GM18507 (cell line): ENCODE measurements at regions not wholly inside any gene's neighbourhood (a gene's known extent, or its start where the extent isn't known, plus 50 kb on each side); places are given as distances from the start of the nearest gene placed in this dataset.
"Not testable (repeated sequence)": the region's sequence is repeated elsewhere in the genome, so short reads cannot be mapped to it uniquely, and the experiment has no call there.

ENCODE experiments used
- DNase-seq: peaks from one replicate; pipeline ENCODE4 v3.0.0; 2011; ENCODE audit warnings: low read depth; ENCODE audit not compliant: insufficient read length; ENCODE audit errors: extremely low spot score
- FAIRE-seq: peaks from 2 replicates; lab custom pipeline; 2011; peaks lifted over from hg19 to GRCh38; lab: Jason Lieb, UNC

DNA sequence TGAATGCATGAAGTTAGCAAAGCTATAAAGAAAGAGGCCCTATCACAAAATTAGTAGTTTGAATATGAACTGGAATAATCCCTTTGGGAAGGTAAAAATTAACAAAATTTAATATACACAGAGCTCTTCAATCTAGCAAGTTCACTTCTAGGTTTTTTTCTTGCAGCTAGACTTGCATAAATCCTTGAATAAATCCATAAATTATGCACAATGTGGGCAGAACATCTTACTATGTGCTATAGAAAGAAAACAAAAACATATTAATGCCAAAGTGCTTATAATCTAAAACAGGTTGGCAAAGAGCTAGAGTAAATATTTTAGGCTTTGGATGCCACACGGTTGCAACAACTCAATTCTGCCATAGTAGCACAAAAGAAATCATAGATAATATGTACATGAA lies 138.5 kb upstream of the FREM1 start:
- FAIRE-seq, result no peak
- DNase-seq, result no peak

- DNase-seq (no peak), FAIRE-seq (no peak)
Observed at GRCh38 chr9:15047028-15047551, 136.9 kb upstream of the FREM1 start.

DNA sequence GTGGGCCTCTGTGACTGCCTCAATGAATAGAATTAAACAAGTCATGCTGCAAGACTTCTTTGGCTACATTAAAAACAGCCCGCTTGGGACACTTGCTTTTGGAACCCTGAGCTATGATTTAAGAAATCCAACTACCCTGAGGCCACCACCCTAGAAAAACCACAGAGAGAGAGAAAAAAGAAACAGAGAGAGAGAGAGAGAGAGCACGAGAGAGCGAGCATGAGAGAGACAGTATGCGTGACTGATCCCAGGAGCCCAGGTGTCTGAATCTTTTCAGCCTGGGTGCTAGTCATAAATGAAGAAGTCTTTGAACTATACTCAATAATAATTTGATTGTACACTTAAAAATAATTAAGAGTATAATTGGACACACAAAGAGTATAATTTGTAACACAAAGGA lies 123.1 kb upstream of the FREM1 start:
- no peak for DNase-seq
- FAIRE-seq, result no peak

DNA sequence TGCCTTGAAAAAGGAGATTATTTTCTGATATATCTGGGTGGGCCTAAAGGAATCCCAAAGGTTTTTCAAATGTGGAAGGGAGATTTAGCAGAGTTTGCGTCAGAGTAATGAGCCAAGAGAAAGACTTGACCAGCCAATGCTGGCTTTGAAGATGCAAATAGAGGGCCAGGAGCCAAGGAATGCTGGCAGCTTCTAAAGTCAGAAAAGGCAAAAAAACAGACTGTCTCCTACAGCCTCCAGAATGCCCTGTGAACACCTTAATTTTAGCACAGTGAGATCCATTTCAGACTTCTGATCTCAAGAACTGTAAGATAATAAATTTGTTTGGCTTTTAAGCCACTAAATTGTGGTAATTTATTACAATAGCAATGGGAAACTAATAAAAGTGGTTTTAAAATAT lies 122.6 kb upstream of the FREM1 start:
- FAIRE-seq (no peak), DNase-seq (no peak)

- DNase-seq (no peak), FAIRE-seq (peak; percentile 35)
Observed at GRCh38 chr9:15021146-15021545, 110.9 kb upstream of the FREM1 start.

GRCh38 chr9:15018096-15018637 lies 107.9 kb upstream of the FREM1 start:
- DNase-seq (no peak), FAIRE-seq (no peak)

- FAIRE-seq (peak; percentile 15), DNase-seq (no peak)
Observed at GRCh38 chr9:15010581-15010980, 100.4 kb upstream of the FREM1 start.

GRCh38 chr9:15007698-15008097 lies 97.5 kb upstream of the FREM1 start:
- no peak for FAIRE-seq

DNA sequence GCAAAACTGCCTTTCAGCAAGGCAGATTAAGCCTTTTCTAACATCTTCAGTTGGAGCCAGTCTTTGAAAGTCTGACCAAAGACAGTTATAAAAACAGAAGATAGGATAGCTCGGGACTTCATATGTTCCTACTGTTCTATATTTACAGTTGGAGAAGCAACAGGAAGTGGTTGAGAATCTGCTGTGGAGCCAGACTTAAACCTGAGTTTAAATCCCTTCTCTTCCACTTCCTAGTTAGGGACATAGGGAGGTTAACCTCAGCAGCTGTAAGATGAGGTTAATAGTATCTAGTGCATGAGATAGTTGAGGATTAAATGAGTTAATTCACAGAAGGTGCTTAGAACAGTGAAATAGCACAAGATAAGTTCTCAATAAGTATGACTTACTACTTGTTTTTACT lies 84.5 kb upstream of the FREM1 start:
- DNase-seq (no peak), FAIRE-seq (no peak)

More at GRCh38 chr9:15007698-15008097, 97.5 kb upstream of the FREM1 start:
- DNase-seq, result no peak

GRCh38 chr9:14993901-14994554 lies 83.8 kb upstream of the FREM1 start:
- FAIRE-seq, result no peak

GRCh38 chr9:14993061-14993800 lies 83.0 kb upstream of the FREM1 start:
- no peak for FAIRE-seq
- no peak for DNase-seq

More at GRCh38 chr9:14993901-14994554, 83.8 kb upstream of the FREM1 start:
- DNase-seq, result no peak

- FAIRE-seq, result no peak
- DNase-seq, result no peak
Observed at GRCh38 chr9:14992516-14992915, 82.3 kb upstream of the FREM1 start.

GRCh38 chr9:14992081-14992480 lies 81.9 kb upstream of the FREM1 start:
- FAIRE-seq (no peak), DNase-seq (no peak)

DNA sequence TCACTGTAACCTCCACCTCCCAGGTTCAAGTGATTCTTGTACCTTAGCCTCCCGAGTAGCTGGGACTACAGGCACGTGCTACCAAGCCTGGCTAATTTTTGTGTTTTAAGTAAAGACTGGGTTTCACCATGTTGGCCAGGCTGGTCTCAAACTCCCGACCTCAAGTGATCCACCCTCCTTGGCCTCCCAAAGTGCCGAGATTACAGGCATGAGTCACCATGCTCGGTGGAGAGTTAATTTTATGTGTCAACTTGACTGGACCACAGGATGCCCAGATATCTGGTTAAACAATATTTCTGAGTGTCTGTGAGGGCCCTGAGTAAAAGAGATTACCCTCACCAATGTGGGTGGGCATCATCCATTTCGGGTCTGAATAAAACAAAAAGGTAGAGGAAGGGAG lies 80.4 kb upstream of the FREM1 start:
- not testable (repeated sequence) for FAIRE-seq, DNase-seq

GRCh38 chr9:14989811-14990210 lies 79.6 kb upstream of the FREM1 start:
- no peak for DNase-seq
- FAIRE-seq, result no peak

GRCh38 chr9:14989336-14989735 lies 79.1 kb upstream of the FREM1 start:
- not testable (repeated sequence) for DNase-seq, FAIRE-seq

- DNase-seq, result no peak
Observed at GRCh38 chr9:14987858-14988257, 77.6 kb upstream of the FREM1 start.

DNA sequence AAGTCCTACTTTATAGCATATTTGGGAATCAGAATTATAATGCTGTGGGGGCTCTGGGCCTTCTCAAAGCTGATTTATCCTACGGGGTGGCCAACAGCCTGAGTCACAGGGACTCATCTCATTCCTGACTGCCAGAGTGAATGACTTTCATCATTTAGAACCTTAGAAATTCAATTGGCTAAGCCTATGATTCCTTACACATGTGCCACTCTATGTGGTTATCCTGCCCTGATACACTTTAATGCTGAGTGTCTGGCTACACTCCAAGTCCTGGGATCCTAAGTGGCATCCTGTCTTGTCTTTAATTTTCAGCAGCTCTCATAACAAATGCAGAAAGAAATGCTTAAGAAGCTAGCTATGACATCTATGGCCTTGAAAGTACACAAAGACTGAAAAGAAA lies 75.2 kb upstream of the FREM1 start:
- FAIRE-seq, result no peak
- DNase-seq, result no peak

More at GRCh38 chr9:14987858-14988257, 77.6 kb upstream of the FREM1 start:
- FAIRE-seq, result no peak

DNA sequence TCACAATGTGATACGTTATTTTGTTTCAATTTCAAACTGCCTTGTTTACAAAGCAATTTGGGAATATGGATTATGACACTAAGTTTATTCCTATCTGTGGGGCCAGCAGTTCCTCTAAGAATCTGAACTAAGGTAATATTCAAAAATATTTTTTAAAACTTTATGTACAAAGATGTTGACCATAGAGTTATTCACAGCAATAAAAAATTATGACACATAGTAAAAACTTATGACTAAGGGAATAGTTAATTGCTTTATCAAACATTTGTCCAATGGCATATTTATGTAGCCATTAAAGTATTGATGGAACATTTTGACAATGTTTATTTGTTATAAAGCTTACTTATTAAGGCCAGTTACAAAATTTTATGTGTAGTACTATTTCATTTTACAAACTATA lies 73.4 kb upstream of the FREM1 start:
- DNase-seq (no peak), FAIRE-seq (no peak)

GRCh38 chr9:14981291-14981950 lies 71.2 kb upstream of the FREM1 start:
- DNase-seq (no peak), FAIRE-seq (no peak)
